HG02840 (cell line): ENCODE measurements at regions not wholly inside any gene's neighbourhood (a gene's known extent, or its start where the extent isn't known, plus 50 kb on each side); places are given as distances from the start of the nearest gene placed in this dataset.

Experiments used
- ATAC-seq: cut with Tn5 transposase; IDR thresholded peaks from one replicate; pipeline ENCODE4 v1.9.1; 2021; ENCODE audit warnings: mild to moderate bottlenecking, moderate library complexity, moderate number of reproducible peaks; ENCODE audit not compliant: unreplicated experiment, low FRiP score

GRCh38 chr9:28267351-28267750 is 694.1 kb upstream of the C9orf72 start:
- no peak for ATAC-seq

- ATAC-seq, result no peak
Measured at GRCh38 chr9:28270156-28270555, 696.9 kb upstream of the C9orf72 start.

GRCh38 chr9:28272127-28272526 is 698.8 kb upstream of the C9orf72 start:
- no peak for ATAC-seq

- ATAC-seq, result no peak
Measured at GRCh38 chr9:28287455-28287854, 714.2 kb upstream of the C9orf72 start.

- no peak for ATAC-seq
Measured at GRCh38 chr9:28289746-28290145, 716.5 kb upstream of the C9orf72 start.

GRCh38 chr9:28293369-28294090 is 720.2 kb upstream of the C9orf72 start:
- ATAC-seq, result no peak

GRCh38 chr9:28301281-28301680 is 728.0 kb upstream of the C9orf72 start:
- no peak for ATAC-seq

GRCh38 chr9:28317745-28318144 is 744.5 kb upstream of the C9orf72 start:
- ATAC-seq, result no peak

GRCh38 chr9:28318515-28318914 is 745.2 kb upstream of the C9orf72 start:
- ATAC-seq, result no peak

- ATAC-seq, result no peak
Measured at GRCh38 chr9:28319981-28320380, 746.7 kb upstream of the C9orf72 start.

GRCh38 chr9:28320616-28321015 is 747.3 kb upstream of the C9orf72 start:
- ATAC-seq, result no peak

GRCh38 chr9:28329323-28329722 is 756.0 kb upstream of the C9orf72 start:
- no peak for ATAC-seq

GRCh38 chr9:28332648-28333047 is 759.4 kb upstream of the C9orf72 start:
- ATAC-seq, result no peak

- no peak for ATAC-seq
Measured at GRCh38 chr9:28341913-28342312, 768.6 kb upstream of the C9orf72 start.

- no peak for ATAC-seq
Measured at GRCh38 chr9:28342815-28343338, 769.6 kb upstream of the C9orf72 start.

GRCh38 chr9:28363151-28363562 is 789.9 kb upstream of the C9orf72 start:
- ATAC-seq, result no peak

- no peak for ATAC-seq
Measured at GRCh38 chr9:28365020-28365640, 791.8 kb upstream of the C9orf72 start.

GRCh38 chr9:28365728-28366127 is 792.4 kb upstream of the C9orf72 start:
- ATAC-seq, result no peak

GRCh38 chr9:28378231-28378630 is 805.0 kb upstream of the C9orf72 start:
- no peak for ATAC-seq

GRCh38 chr9:28379082-28379481 is 805.8 kb upstream of the C9orf72 start:
- ATAC-seq, result no peak

GRCh38 chr9:28389411-28389810 is 816.1 kb upstream of the C9orf72 start:
- no peak for ATAC-seq

GRCh38 chr9:28394774-28395173 is 821.5 kb upstream of the C9orf72 start:
- no peak for ATAC-seq
